Frontal cortex (tissue), 1 donor: ENCODE measurements at regions not wholly inside any gene's neighbourhood (a gene's known extent, or its start where the extent isn't known, plus 50 kb on each side); places are given as distances from the start of the nearest gene placed in this dataset. TPM values are rescaled to one million over a fixed set of nuclear protein-coding genes. Genes with fewer than 3 reads are reported as not detected.

Experiments used
- small RNA-seq: library from RNA; depleted of rRNA; stranded (forward); fragments of <200 nt; gene quantifications from one replicate; pipeline ENCODE3, GENCODE V24; 2014

Small RNAs in the stretch of these regions (small RNA-seq; reads per million reads assigned to genes)
- gene RN7SL428P = not detected
